Stomach smooth muscle (tissue), 2 donors: ENCODE measurements at regions not wholly inside any gene's neighbourhood (a gene's known extent, or its start where the extent isn't known, plus 50 kb on each side); places are given as distances from the start of the nearest gene placed in this dataset.
"Not testable (repeated sequence)": the region's sequence is repeated elsewhere in the genome, so short reads cannot be mapped to it uniquely, and the experiment has no call there.

Experiments used
- H3K27ac ChIP-seq: one replicate; pipeline ENCODE4 v1.7.0; 2013; ENCODE audit warnings: mild to moderate bottlenecking, low read length, inconsistent platforms
- H3K27me3 ChIP-seq, 2 donors: one replicate each; pipeline ENCODE4 v1.7.0; 2013; ENCODE audit warnings: low read length in 2 of 2; ENCODE audit not compliant: insufficient read depth in 2 of 2, control insufficient read depth in 1 of 2
- H3K36me3 ChIP-seq, 2 donors: one replicate each; pipeline ENCODE4 v1.7.0; 2013; ENCODE audit warnings: low read length in 2 of 2; ENCODE audit not compliant: control insufficient read depth in 2 of 2, insufficient read depth in 2 of 2
- H3K4me1 ChIP-seq: one replicate; pipeline ENCODE4 v1.7.0; 2013; ENCODE audit warnings: low read length; ENCODE audit not compliant: control insufficient read depth, insufficient read depth
- H3K4me3 ChIP-seq, 2 donors: one replicate each; pipeline ENCODE4 v1.7.0; 2013; ENCODE audit warnings: low read length in 2 of 2
- H3K9ac ChIP-seq, 2 donors: one replicate each; pipeline ENCODE4 v1.7.0; 2013; ENCODE audit warnings: low read length in 2 of 2, mild to moderate bottlenecking in 1 of 2
- H3K9me3 ChIP-seq, 2 donors: one replicate each; pipeline ENCODE4 v1.7.0; 2013; ENCODE audit warnings: low read length in 2 of 2; ENCODE audit not compliant: control insufficient read depth in 2 of 2
- donor health status: healthy.
- donor health status: Pancreatic carcinoma.

GRCh38 chr13:76586842-76587241 is 299.4 kb downstream of the KCTD12 start:
- no peak overlapping the region for H3K9ac ChIP-seq
- H3K9me3 ChIP-seq, result no peaks in the 10 kb centered on the region
- H3K27ac ChIP-seq, result no peak overlapping the region
- H3K27me3 ChIP-seq, result no peaks in the 10 kb centered on the region
- H3K36me3 ChIP-seq, result no peaks in the 10 kb centered on the region
- H3K4me1 ChIP-seq, result no peaks in the 10 kb centered on the region
- H3K4me3 ChIP-seq, result no peak overlapping the region

GRCh38 chr13:76579701-76580100 is 306.5 kb downstream of the KCTD12 start:
- H3K4me3 ChIP-seq, result no peak overlapping the region
- no peaks in the 10 kb centered on the region for H3K36me3 ChIP-seq
- H3K27me3 ChIP-seq, result no peaks in the 10 kb centered on the region
- H3K4me1 ChIP-seq, result no peaks in the 10 kb centered on the region
- no peak overlapping the region for H3K9ac ChIP-seq
- no peak overlapping the region for H3K27ac ChIP-seq
- H3K9me3 ChIP-seq, result peaks cover 0 to 7% of the 10 kb centered on the region in 2 donors

- H3K27ac ChIP-seq, H3K4me1 ChIP-seq, H3K36me3 ChIP-seq, H3K9me3 ChIP-seq, H3K27me3 ChIP-seq, H3K4me3 ChIP-seq, H3K9ac ChIP-seq: not testable (repeated sequence)
Measured at GRCh38 chr13:76575634-76576033, 310.6 kb downstream of the KCTD12 start.

- no peaks in the 10 kb centered on the region for H3K4me1 ChIP-seq
- no peak overlapping the region for H3K4me3 ChIP-seq
- peaks cover 0 to 5% of the 10 kb centered on the region in 2 donors for H3K9me3 ChIP-seq
- no peaks in the 10 kb centered on the region for H3K36me3 ChIP-seq
- H3K27ac ChIP-seq, result no peak overlapping the region
- no peak overlapping the region for H3K9ac ChIP-seq
- no peaks in the 10 kb centered on the region for H3K27me3 ChIP-seq
Measured at GRCh38 chr13:76570510-76570971, 315.7 kb downstream of the KCTD12 start.

GRCh38 chr13:76556627-76557026 is 329.6 kb downstream of the KCTD12 start:
- no peaks in the 10 kb centered on the region for H3K36me3 ChIP-seq
- no peak overlapping the region for H3K9ac ChIP-seq
- H3K27me3 ChIP-seq, result no peaks in the 10 kb centered on the region
- no peaks in the 10 kb centered on the region for H3K9me3 ChIP-seq
- no peak overlapping the region for H3K4me3 ChIP-seq
- no peak overlapping the region for H3K27ac ChIP-seq
- H3K4me1 ChIP-seq, result no peaks in the 10 kb centered on the region

- Histone ChIP-seq H3K4me3 (no peak overlapping the region), H3K27ac (no peak overlapping the region), H3K4me1 (no peaks in the 10 kb centered on the region), H3K9me3 (no peaks in the 10 kb centered on the region), H3K36me3 (no peaks in the 10 kb centered on the region), H3K9ac (no peak overlapping the region), H3K27me3 (no peaks in the 10 kb centered on the region)
Measured at GRCh38 chr13:76552807-76553206, 333.4 kb downstream of the KCTD12 start.

GRCh38 chr13:76552041-76552772 is 334.0 kb downstream of the KCTD12 start:
- Histone ChIP-seq H3K36me3 (no peaks in the 10 kb centered on the region), H3K27ac (no peak overlapping the region), H3K4me1 (no peaks in the 10 kb centered on the region), H3K9ac (no peak overlapping the region), H3K27me3 (no peaks in the 10 kb centered on the region), H3K9me3 (no peaks in the 10 kb centered on the region), H3K4me3 (no peak overlapping the region)

- no peaks in the 10 kb centered on the region for H3K9me3 ChIP-seq
- no peaks in the 10 kb centered on the region for H3K27me3 ChIP-seq
- no peaks in the 10 kb centered on the region for H3K4me1 ChIP-seq
- no peak overlapping the region for H3K9ac ChIP-seq
- H3K27ac ChIP-seq, result no peak overlapping the region
- no peak overlapping the region for H3K4me3 ChIP-seq
- H3K36me3 ChIP-seq, result no peaks in the 10 kb centered on the region
Measured at GRCh38 chr13:76542176-76542575, 344.0 kb downstream of the KCTD12 start.

GRCh38 chr13:76538004-76538403 is 348.2 kb downstream of the KCTD12 start:
- H3K36me3 ChIP-seq, result no peaks in the 10 kb centered on the region
- no peak overlapping the region for H3K4me3 ChIP-seq
- no peak overlapping the region for H3K9ac ChIP-seq
- no peaks in the 10 kb centered on the region for H3K9me3 ChIP-seq
- no peak overlapping the region for H3K27ac ChIP-seq
- no peaks in the 10 kb centered on the region for H3K4me1 ChIP-seq
- no peaks in the 10 kb centered on the region for H3K27me3 ChIP-seq

GRCh38 chr13:76533251-76533650 is 353.0 kb downstream of the KCTD12 start:
- H3K36me3 ChIP-seq, result no peaks in the 10 kb centered on the region
- H3K27ac ChIP-seq, result no peak overlapping the region
- H3K9me3 ChIP-seq, result no peaks in the 10 kb centered on the region
- no peak overlapping the region for H3K9ac ChIP-seq
- no peak overlapping the region for H3K4me3 ChIP-seq
- H3K27me3 ChIP-seq, result no peaks in the 10 kb centered on the region
- no peaks in the 10 kb centered on the region for H3K4me1 ChIP-seq

GRCh38 chr13:76527041-76527440 is 359.2 kb downstream of the KCTD12 start:
- no peaks in the 10 kb centered on the region for H3K4me1 ChIP-seq
- no peaks in the 10 kb centered on the region for H3K27me3 ChIP-seq
- no peak overlapping the region for H3K4me3 ChIP-seq
- H3K27ac ChIP-seq, result no peak overlapping the region
- H3K9me3 ChIP-seq, result no peaks in the 10 kb centered on the region
- no peaks in the 10 kb centered on the region for H3K36me3 ChIP-seq
- no peak overlapping the region for H3K9ac ChIP-seq
